Erythroblast (primary cell): ENCODE measurements at regions not wholly inside any gene's neighbourhood (a gene's known extent, or its start where the extent isn't known, plus 50 kb on each side); places are given as distances from the start of the nearest gene placed in this dataset.

Source experiments
- GATA1 ChIP-seq: IDR thresholded peaks from 2 replicates; pipeline ENCODE4 v1.6.1; 2011; ENCODE audit warnings: low read depth, mild to moderate bottlenecking, control low read depth, low read length, moderate library complexity
- POLR2A ChIP-seq: IDR thresholded peaks from 2 replicates; pipeline ENCODE4 v1.6.1; 2011; ENCODE audit warnings: mild to moderate bottlenecking, low read length

- no peak for TF ChIP-seq POLR2A
- TF ChIP-seq GATA1: no peak
These were observed 796.4 kb downstream of the AACS start for GRCh38 chr12:125861299-125862281.
